Right lobe of liver (tissue), 6 donors: ENCODE measurements at regions not wholly inside any gene's neighbourhood (a gene's known extent, or its start where the extent isn't known, plus 50 kb on each side); places are given as distances from the start of the nearest gene placed in this dataset.

Source experiments
- ATAC-seq, 4 donors: fragments of 200-7000 bp; cut with Tn5 transposase; one replicate each; pipeline ENCODE4 v1.9.1; 2020; ENCODE audit warnings: mild to moderate bottlenecking in 4 of 4, moderate library complexity in 4 of 4
- DNase-seq, 3 donors: peaks; one replicate each; pipeline ENCODE4 v3.0.0-alpha.2; 2020
- H3K27ac ChIP-seq, 3 donors: fragments of 200-600 bp; one replicate each; pipeline ENCODE4 v1.8.0; 2022
- H3K27me3 ChIP-seq, 2 donors: fragments of 200-600 bp; one replicate each; pipeline ENCODE4 v1.8.0; 2022
- H3K36me3 ChIP-seq, 4 donors: fragments of 200-600 bp; sonication (generic) in 1 of 4; one replicate each; pipeline versions ENCODE4 v1.5.1 to v1.8.0; 2017 to 2022; ENCODE audit warnings: control low read depth in 1 of 4
- H3K4me1 ChIP-seq, 4 donors: fragments of 200-600 bp; sonication (generic) in 1 of 4; one replicate each; pipeline versions ENCODE4 v1.5.1 to v1.8.0; 2017 to 2022; ENCODE audit warnings: control low read depth in 1 of 4
- H3K4me3 ChIP-seq, 3 donors: fragments of 200-600 bp; one replicate each; pipeline ENCODE4 v1.8.0; 2022
- H3K9me3 ChIP-seq, 4 donors: fragments of 200-600 bp; sonication (generic) in 1 of 4; one replicate each; pipeline versions ENCODE4 v1.5.1 to v1.8.0; 2017 to 2022; ENCODE audit warnings: control low read depth in 1 of 4
- POLR2A ChIP-seq: fragments of 450-650 bp; IDR thresholded peaks from one replicate; pipeline ENCODE4 v1.6.1; 2017; ENCODE audit warnings: antibody characterized with exemption, mild to moderate bottlenecking
- WGBS: methylation state at CpG from one replicate; pipeline ENCODE4 v1.1.6; 2018; ENCODE audit warnings: low coverage, low lambda C conversion rate; ENCODE audit not compliant: insufficient coverage; ENCODE audit errors: missing lambda C conversion rate; 5-methylcytosine and 5-hydroxymethylcytosine counted together
- intact Hi-C, 2 donors: fragments of 100-400 bp; cut with DNase I; formaldehyde crosslinking; loops; one replicate each; pipeline versions ENCODE4 v1.11.2 to v1.14.1; 2022
- TF ChIP-seq, protein P1 (sequence below), 4 donors: fragments of 200-600 bp in 3 of 4; fragments of 450-650 bp in 1 of 4; IDR thresholded peaks; one replicate each; pipeline versions ENCODE4 v1.5.1 to v1.8.0; 2016 to 2022; ENCODE audit warnings: antibody characterized with exemption in 4 of 4, mild to moderate bottlenecking in 2 of 4
- donor health status: DM: no; HTN: yes; CAD: no.
- donor health status: DM: no; HTN: no; CAD: no.
- donor health status: DM: no; HTN: no; CAD: no.
- donor health status: DM: no; HTN: yes; CAD: no.
- donor health status: DM: no; HTN: yes; CAD: no.

DNA sequence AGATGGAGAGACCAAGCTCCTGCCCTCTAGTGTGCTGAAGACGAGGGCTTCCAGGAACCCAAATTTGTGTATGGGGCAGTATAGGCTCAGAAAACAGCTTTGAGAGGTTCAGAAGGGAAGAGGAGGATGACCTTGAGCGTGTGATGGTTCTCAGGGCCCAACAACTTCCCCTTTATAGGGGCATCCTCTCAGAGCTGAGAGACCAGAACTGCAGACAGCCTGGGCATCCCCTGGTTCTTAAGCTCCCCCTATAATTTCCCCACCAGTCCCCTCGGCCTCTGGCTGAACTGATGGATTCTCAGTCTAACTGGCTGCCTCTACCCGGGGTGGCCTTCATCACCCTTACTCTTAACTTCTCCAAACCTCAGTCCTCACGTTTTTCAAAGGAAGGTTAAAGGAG lies 167.5 kb downstream of the URI1 start:
- H3K4me1 ChIP-seq: no peaks in the 10 kb centered on the region
- no peak overlapping the region for H3K4me3 ChIP-seq
- no peaks in the 10 kb centered on the region for H3K9me3 ChIP-seq
- WGBS: 51% methylated on average over 3 of the region's 5 CpGs
- no peaks in the 10 kb centered on the region for H3K36me3 ChIP-seq
- intact Hi-C loops: no loop called here
- DNase-seq (no peak), ATAC-seq (no peak)
- no peak for TF ChIP-seq POLR2A
- TF ChIP-seq, protein P1, sequence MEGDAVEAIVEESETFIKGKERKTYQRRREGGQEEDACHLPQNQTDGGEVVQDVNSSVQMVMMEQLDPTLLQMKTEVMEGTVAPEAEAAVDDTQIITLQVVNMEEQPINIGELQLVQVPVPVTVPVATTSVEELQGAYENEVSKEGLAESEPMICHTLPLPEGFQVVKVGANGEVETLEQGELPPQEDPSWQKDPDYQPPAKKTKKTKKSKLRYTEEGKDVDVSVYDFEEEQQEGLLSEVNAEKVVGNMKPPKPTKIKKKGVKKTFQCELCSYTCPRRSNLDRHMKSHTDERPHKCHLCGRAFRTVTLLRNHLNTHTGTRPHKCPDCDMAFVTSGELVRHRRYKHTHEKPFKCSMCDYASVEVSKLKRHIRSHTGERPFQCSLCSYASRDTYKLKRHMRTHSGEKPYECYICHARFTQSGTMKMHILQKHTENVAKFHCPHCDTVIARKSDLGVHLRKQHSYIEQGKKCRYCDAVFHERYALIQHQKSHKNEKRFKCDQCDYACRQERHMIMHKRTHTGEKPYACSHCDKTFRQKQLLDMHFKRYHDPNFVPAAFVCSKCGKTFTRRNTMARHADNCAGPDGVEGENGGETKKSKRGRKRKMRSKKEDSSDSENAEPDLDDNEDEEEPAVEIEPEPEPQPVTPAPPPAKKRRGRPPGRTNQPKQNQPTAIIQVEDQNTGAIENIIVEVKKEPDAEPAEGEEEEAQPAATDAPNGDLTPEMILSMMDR (IDR thresholded peaks at IDR 0.05): no peak
- no peaks in the 10 kb centered on the region for H3K27me3 ChIP-seq
- no peak overlapping the region for H3K27ac ChIP-seq

DNA sequence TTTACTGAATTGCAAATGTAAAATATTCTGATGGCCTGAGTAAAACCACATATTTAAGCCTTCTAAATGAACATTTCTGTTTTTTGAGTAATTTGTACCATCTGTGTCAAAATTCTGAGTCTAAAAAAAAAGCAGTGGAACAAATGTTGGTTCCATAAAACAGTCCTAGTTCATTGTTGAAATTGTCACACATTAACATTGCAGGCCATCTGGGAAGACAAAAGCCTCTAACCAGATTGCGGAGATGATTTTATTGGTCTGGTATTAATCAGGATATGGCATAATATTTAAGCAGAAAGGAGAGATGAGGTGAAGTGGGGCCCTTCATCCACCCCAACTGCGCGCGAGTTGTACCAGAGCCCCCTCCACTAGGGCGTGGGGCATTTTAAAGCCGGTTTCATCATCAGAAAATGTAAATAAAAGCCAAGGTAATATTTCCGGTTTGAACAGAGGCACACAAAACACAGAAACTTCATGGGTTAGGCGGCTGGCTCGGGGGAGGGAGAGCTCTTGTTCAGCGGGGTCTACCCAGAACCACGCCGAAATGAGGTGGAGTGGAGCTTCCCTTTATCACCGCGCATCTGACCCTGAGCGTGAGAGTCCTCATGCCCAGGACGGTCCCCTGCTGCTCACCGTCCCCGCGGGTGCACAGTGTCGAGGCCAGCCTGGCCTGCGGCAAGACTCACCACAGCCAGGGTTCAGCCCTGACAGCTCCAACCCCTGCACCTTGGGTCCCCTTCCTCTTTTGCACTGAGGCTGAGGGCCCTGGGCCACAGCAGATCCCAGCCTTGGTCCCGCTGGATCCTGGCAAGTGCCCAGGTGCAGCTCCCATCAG lies 169.2 kb downstream of the URI1 start:
- Histone ChIP-seq H3K9me3 (no peaks in the 10 kb centered on the region), H3K4me1 (no peaks in the 10 kb centered on the region), H3K36me3 (no peaks in the 10 kb centered on the region), H3K4me3 (no peak overlapping the region), H3K27ac (no peak overlapping the region), H3K27me3 (no peaks in the 10 kb centered on the region)
- intact Hi-C loops: no loop called here
- peak in 1 of 4 donors; percentile 53 for ATAC-seq
- no peak for TF ChIP-seq POLR2A
- TF ChIP-seq, protein P1 (IDR thresholded peaks at IDR 0.05): no peak
- no peak for DNase-seq
- WGBS: 73% methylated on average over 17 of the region's 22 CpGs

DNA sequence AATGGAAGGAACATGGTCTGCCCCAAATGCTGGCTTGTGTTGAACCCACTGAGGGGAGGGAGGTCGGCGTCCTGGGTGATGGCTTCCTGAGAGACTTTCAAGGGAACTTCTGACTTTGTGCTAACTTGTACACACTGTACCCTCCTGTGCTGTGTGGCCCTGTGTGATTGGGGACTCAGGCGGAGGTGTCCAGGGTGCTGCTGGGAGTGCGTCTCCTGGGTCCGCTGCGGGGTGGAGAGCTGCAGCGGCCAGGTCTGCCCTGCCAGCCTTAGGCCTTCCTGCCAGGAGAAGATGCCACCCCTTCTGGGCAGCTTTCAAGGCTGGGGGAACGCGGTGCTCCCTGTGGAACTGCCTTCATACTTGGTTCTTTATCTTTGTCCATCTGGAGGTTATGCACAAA lies 170.1 kb downstream of the URI1 start:
- peak in 1 of 4 donors; percentile 34 for ATAC-seq
- 80% methylated on average over 1 of the region's 9 CpGs for WGBS
- no peaks in the 10 kb centered on the region for H3K27me3 ChIP-seq
- no peaks in the 10 kb centered on the region for H3K36me3 ChIP-seq
- intact Hi-C loops: no loop called here
- H3K27ac ChIP-seq: no peak overlapping the region
- H3K9me3 ChIP-seq: no peaks in the 10 kb centered on the region
- DNase-seq: no peak
- H3K4me1 ChIP-seq: no peaks in the 10 kb centered on the region
- TF ChIP-seq POLR2A: no peak
- TF ChIP-seq, protein P1 (IDR thresholded peaks at IDR 0.05): no peak
- H3K4me3 ChIP-seq: no peak overlapping the region

DNA sequence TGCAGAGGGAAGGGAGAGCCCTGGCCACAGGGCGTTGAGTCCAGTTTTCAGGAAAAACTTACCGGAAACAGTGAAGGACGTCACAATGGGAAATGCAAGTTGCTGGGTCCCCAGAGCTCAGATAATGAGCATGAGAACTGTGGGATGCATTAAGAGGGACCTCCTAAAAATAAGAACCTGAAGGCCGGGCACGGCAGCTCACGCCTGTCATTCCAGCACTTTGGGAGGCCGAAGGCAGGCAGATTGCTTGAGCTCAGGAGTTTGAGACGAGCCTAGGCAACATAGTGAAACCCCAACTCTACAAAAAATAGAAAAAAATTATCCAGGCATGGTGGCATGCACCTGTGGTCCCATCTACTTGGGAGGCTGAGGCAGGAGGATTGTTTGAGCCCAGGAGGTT lies 170.6 kb downstream of the URI1 start:
- no peaks in the 10 kb centered on the region for H3K4me1 ChIP-seq
- no peak for TF ChIP-seq POLR2A
- TF ChIP-seq, protein P1 (IDR thresholded peaks at IDR 0.05): no peak
- WGBS: 60% methylated on average over 6 of the region's 8 CpGs
- intact Hi-C loops: no loop called here
- no peaks in the 10 kb centered on the region for H3K27me3 ChIP-seq
- no peaks in the 10 kb centered on the region for H3K36me3 ChIP-seq
- no peak overlapping the region for H3K4me3 ChIP-seq
- H3K9me3 ChIP-seq: no peaks in the 10 kb centered on the region
- ATAC-seq (no peak), DNase-seq (no peak)
- H3K27ac ChIP-seq: no peak overlapping the region
